RPMI8226 (cell line): ENCODE measurements at regions not wholly inside any gene's neighbourhood (a gene's known extent, or its start where the extent isn't known, plus 50 kb on each side); places are given as distances from the start of the nearest gene placed in this dataset.

Source experiments
- DNase-seq: peaks from one replicate; pipeline ENCODE4 v3.0.0-alpha.2; 2015

DNA sequence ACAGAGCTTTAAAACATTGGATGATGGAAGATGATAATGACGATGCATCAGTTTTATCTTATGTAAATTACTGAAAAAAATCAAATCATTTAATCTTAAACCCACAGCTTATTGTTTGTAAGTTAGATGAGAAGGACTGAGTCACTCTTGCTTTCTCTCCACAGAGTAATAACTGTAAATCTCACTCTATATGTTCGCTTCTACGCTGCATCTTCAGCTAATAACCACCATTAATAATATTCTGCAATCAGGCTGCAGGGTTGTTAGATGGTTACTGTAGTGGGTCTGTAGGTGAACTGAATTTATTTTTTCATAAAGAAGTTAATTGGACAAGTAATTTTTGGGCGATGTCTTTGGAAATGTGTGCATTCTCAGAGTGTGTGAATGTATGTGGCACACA is 260.0 kb downstream of the FAT3 start:
- no peak for DNase-seq

- DNase-seq: no peak
Measured at GRCh38 chr11:92489826-92490399, 265.3 kb downstream of the FAT3 start.

DNA sequence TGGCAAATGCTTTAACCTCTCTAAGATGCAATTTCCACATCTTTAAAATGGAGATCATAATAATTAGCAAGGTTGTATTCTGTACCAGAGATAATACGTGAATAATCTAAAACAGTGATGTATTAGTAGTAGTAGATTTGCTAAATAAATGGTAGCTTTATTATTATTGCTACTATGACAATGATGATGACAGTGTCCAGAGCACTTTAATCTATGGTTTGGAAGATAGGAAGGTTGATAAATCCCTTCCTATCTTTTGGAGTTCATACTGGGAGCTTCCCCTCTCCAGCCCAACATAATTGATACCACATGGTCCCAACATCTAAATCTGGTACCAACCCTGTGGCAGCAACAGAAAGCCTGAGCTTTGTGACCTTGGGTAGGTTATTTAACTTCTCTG is 267.8 kb downstream of the FAT3 start:
- DNase-seq: no peak

DNA sequence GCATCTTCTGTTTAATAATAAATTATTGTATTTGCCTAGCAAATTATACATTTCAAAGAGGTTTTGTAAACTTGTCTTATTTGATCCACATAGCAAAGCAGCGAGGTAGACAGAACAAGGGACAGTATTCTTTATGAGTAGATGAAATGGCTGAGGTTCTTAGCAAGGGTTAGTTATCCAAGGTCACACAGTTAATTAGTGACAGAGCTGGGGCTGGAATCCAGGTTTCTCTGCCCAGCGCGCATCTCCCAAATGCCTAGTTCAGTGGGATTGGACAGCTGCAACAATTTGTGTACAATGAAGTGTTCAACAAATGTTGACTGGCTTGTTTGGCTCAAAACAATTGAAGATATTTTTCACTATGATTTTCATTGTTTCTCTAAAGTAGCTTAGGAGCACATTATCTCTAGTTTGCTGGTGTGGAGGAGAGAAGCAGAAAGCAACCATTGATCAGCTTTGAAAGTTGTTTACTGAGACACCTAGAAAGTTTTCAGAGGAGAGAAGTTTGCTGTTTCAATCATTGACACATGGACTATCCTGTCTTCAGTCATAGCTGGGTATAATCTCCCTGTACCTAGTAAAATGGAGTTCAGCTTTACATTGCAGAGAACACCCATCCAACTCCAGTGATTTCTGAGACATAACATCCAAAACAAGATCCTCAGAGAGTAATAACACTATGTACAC is 270.6 kb downstream of the FAT3 start:
- DNase-seq: no peak

- no peak for DNase-seq
Measured at GRCh38 chr11:92500453-92500852, 275.8 kb downstream of the FAT3 start.

DNA sequence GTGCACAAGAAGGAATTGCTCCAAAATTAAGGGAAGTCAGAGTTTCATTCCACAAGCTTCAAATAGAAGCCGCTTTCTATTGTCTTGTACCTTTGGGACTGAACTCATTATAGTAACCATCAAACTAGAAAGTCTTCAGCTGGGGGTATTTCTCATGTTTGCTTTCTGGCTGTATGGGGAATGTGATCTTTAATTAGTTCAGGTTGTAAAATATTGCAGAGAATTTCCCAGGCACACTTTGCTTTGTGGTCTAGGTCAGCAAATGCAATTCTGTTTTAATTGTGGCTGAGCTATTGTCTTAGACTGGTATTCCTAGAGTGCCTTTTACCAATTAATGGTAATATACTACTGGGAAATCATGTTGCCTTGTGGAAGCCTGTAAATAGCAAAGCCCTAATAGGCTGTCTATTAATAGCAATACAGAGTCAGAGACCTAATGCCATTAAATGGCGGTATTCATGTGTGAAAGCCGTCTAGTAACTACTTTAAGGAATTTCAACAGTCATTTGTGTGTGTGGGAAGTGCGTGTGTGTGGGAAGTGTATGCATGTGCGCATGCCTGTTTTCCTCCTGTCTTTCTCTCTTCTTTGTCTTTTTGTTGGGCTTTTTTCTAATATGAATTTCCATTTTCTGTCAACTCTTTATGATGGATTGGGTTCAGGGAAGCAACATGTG is 276.6 kb downstream of the FAT3 start:
- no peak for DNase-seq

- DNase-seq: no peak
Measured at GRCh38 chr11:92504004-92504403, 279.4 kb downstream of the FAT3 start.

DNA sequence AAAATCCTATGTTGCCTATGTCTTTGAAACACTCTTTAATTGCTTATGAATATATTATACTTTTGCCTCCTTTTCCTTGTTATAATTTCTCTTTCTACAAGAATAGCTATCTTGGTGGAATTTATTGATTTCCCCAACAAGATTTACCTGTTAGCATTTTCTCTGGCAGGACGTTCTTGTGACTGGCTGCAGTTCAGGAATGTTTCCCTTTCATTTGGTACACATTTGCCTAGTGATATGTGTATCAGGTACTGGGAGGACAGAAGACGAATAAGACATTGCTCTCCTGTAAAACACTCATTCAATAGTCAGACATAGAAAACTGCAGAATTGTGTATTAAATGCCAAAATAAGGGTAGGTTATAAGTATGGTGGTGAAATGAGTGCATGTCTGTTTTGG is 279.9 kb downstream of the FAT3 start:
- DNase-seq: no peak

DNA sequence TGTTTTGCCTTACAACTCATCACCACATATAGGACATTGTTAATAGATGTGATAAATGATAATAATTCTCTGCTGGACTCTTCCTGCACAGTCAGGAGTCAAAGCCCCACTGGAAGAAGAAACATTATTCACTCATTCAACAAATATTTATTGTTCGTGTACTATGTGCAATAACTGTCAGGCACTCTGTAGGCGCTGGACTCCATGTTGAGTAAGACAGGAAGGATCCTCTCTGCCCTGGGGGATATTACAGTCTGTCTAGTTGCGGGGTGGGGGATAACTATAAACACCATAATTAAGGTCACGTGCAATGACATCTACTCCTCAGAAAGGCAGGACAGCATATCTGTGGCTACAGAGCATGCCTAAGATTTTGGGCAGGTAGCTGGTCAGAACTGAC is 281.1 kb downstream of the FAT3 start:
- DNase-seq: no peak

DNA sequence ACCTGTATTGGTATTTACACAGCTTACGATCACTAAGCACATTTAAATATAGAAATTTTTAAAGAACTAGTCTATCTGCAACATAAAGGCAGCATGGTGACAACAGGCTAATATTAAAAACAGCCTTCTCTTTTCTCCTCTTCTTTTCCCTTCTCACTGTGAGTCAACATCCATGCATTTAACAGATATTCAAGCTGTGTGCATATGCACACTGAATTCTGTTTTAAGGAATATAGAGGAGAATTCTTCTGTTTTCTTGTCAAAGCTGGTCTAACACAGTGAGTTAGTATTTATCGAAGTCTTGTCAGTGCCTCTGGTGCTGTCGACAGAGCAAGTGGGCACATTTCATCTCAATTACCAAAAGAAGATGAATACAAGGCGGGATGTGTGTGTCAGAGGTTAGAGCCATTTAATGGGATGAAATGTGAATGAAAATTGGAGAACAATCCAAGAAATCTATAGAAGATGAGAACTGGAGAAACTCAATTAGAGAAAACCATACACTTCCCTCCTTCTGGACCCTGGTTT is 282.3 kb downstream of the FAT3 start:
- no peak for DNase-seq

DNA sequence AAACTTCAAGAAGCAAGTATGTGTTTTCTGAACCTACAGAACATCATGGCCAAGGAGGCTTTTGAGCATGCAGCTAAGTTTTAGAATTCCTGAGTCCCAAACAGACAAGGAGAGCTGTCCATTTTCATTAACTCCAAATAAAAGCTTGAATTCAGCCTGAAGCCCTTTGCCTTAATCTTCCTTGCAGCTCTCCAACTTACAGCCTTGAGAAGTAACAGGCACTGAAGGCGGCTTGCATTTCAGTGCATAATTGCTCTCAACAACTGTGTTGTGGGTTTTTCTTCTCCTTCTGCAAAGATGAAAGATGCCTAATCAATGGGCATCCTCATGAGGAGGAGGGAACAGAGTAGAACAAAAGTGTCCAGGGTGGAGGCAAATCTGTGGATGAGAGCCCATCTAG is 286.0 kb downstream of the FAT3 start:
- DNase-seq: no peak

- DNase-seq: no peak
Measured at GRCh38 chr11:92511522-92512203, 287.0 kb downstream of the FAT3 start.

- DNase-seq: no peak
Measured at GRCh38 chr11:92512204-92512569, 287.6 kb downstream of the FAT3 start.

DNA sequence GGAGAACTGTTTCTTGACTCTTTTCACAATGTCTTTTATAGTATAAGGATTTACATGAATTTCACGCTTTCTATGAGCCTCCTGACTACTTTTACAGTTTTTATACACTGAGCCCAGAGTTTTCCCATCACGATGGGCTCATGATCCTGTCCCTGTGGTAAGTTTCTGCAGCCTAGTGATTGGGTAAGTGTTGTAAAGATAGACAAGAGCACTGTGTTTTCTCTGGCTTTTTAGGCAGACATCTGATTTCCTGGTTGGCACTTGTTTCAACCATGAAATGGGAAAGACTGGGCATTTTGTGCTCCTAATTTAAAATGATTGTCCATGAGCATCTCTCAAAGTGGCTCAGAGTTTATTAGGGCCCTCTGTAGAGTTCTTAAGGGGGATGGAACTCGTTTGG is 299.0 kb downstream of the FAT3 start:
- DNase-seq: no peak

GRCh38 chr11:92524542-92524941 is 299.9 kb downstream of the FAT3 start:
- DNase-seq: no peak

- DNase-seq: no peak
Measured at GRCh38 chr11:92527467-92527866, 302.8 kb downstream of the FAT3 start.

- no peak for DNase-seq
Measured at GRCh38 chr11:92528001-92528400, 303.4 kb downstream of the FAT3 start.

GRCh38 chr11:92531065-92531739 is 306.6 kb downstream of the FAT3 start:
- no peak for DNase-seq

DNA sequence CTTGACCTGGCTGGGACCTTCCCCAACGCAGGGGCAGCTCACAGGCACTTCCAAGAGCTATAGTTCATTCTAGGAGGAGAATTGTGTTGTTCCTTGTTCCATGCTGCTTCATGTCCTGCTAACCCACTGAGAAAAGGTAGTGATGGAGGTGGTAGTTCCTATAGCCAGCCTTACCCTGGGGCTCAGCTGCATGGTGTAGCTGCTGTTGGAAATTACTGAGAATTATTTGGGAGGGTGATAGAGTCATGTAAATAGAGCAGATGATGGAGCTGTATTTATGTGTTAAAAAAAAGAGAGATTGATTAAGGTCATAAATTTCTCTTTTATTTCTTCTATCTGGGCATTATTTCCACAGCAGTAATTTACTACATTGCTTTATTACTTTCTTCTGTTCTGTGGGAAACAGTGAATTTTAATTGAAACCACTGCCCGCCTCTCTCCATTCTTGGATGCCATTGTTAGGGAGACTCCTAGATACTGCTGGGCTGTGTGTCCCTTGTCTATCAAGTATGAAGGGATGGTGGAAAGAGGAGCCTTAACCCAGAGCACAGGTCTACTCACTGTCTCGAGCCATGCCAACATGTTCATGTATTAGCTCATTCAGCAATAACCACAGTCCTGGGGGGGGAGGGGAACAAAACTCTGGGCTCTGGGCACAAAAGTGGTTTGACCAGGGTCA is 309.2 kb downstream of the FAT3 start:
- DNase-seq: no peak

DNA sequence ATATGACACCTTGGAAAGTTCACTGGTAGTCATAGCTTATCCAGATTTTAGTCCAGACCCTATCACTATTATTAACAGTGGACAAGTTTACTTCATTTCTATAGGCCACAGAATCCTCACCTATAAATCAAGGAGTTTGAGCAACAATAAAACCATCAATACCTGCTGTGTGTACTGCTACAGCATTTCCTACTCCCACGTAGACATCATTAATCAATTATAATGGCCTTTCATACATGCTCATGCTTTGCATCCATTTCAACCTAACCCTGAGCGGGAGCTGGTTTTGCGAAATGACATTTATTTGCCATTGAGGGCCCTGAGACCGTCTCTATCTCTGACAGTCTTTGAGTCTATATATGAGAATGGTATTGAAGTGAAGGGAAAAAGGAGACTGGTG is 312.3 kb downstream of the FAT3 start:
- DNase-seq: no peak

GRCh38 chr11:92540096-92540495 is 315.5 kb downstream of the FAT3 start:
- no peak for DNase-seq

GRCh38 chr11:92545906-92546471 is 321.4 kb downstream of the FAT3 start:
- no peak for DNase-seq
